ENCODE measurements at regions not wholly inside any gene's neighbourhood (a gene's known extent, or its start where the extent isn't known, plus 50 kb on each side); places are given as distances from the start of the nearest gene placed in this dataset.

DNA sequence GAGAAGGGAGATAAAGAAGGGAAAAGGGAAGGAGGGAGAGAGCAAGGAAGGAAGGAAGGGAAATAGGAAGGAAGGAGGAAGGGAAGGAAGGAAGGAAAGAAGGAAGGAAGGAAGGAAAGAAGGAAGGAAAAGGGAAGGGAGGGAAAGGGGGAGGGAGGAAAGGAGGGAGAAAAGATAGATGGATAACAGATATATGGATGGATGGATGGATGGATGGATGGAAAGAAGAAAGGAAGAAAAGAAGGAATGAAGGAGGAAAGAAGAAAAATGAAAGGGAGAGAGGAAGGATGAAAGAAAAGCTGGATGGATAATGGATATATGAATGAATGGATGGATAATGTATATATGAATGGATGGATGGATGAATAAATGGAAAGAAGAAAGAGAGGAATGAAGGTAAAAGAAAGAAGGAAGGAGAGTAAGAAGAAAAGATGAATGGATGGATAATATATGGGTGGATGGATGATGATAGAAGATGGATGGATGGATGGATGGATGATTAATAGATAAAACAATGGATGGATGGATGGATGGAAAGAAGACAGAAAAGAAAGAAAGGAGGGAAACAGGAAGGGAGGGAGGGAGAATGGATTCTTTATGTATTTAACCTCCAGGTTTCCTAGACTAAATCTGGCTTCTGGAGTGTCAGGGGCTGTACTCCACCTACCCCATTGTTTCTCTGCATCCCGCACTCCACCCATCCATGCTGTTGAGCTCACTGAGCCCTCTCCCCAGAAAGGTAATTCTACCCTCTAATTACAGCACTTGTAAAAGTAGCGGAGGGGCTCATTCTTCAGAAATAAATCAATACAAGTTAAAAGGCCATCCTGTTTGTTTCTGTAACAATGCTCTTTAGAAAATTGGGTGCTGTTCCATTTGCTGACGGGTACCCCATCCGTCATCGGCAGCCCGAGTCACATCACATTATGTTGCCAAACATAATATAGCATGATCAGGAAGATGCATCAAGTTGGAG, 506.1 kb downstream of the MIAT start:
- H3K4me3 ChIP-seq (ENCODE audit: low read depth, low read length): no peak overlapping the region
- no peak for DNase-seq (ENCODE audit: low read depth)
- TF ChIP-seq, protein P1, sequence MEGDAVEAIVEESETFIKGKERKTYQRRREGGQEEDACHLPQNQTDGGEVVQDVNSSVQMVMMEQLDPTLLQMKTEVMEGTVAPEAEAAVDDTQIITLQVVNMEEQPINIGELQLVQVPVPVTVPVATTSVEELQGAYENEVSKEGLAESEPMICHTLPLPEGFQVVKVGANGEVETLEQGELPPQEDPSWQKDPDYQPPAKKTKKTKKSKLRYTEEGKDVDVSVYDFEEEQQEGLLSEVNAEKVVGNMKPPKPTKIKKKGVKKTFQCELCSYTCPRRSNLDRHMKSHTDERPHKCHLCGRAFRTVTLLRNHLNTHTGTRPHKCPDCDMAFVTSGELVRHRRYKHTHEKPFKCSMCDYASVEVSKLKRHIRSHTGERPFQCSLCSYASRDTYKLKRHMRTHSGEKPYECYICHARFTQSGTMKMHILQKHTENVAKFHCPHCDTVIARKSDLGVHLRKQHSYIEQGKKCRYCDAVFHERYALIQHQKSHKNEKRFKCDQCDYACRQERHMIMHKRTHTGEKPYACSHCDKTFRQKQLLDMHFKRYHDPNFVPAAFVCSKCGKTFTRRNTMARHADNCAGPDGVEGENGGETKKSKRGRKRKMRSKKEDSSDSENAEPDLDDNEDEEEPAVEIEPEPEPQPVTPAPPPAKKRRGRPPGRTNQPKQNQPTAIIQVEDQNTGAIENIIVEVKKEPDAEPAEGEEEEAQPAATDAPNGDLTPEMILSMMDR (IDR thresholded peaks at IDR 0.05; ENCODE audit: low read depth, low read length, missing control alignments): no peak

DNA sequence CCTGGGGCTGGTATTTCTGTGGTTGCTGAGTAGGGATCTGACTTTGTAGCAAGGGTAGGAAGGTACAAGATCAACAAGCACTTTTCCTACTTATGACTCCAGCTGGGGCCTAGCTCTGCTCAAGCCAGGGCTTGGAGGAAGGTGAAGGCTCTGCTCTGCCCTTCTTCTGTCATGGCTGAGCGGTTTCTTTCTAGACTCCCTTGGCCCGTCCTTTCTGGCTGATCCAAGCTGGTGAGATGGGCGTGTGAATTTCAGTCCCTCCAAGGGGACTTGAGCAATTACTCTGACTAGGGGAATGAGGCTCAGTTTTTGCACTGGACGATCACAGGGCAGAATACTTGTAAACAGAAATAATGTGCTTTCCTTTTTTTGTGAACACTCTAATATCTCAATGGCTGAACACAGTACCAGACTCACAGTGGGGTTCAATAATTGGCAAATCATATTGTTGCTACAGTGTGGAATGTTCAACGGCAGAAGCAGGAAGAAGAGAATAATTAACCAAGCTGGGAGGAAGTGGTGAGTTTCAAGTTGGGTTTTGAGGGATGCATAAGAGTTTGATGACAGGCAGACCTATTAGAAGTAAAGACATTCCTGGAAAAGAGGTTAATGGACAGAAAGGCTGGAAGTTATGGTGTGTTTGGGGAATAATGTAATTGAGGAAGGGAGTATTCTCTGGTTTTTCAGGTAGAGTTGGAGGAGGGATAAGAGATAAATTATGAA, 507.6 kb downstream of the MIAT start:
- TF ChIP-seq, protein P1 (IDR thresholded peaks at IDR 0.05; ENCODE audit: low read depth, low read length, missing control alignments): no peak
- H3K4me3 ChIP-seq (ENCODE audit: low read depth, low read length): no peak overlapping the region
- no peak for DNase-seq (ENCODE audit: low read depth)

DNA sequence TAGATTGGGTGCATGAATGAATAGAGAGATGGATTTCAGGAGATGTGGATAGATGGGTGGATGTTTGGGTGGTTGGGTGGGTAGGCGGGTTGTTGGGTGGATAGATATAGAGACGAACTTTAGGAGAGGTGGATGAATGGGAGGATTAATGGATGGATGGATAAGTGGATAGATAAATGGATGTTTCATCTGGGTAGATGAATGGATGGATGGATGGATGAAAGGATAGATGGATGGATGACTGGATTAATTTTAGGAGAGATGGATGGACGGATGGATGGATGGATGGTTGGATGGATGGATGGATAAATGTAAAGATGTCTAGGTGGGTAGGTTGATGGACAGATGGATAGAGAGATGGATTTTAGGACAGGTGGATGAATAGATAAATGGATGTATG, 511.3 kb downstream of the MIAT start:
- H3K4me3 ChIP-seq (ENCODE audit: low read depth, low read length): no peak overlapping the region
- DNase-seq (ENCODE audit: low read depth): no peak
- TF ChIP-seq, protein P1 (IDR thresholded peaks at IDR 0.05; ENCODE audit: low read depth, low read length, missing control alignments): no peak

DNA sequence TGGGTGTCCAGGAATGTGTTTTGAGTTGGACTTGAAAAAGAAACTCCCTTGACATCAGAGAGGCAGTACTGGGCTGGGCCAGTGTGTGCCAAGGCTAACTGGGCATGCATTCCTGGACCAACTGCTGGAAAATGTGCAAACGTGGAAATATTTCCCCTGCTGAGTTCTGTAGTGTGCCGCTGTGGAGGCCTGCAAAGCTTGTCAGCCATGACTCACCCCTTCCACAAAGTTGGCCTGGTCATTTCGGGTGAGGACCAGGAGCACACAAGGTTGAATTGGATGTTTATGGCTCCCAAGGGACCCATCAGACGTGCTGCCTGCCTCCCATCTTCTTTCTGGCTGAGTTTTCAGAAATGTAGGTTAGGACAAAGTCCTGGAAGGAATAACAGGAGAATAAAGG, 513.1 kb downstream of the MIAT start:
- no peak overlapping the region for H3K4me3 ChIP-seq (ENCODE audit: low read depth, low read length)
- no peak for DNase-seq (ENCODE audit: low read depth)
- TF ChIP-seq, protein P1 (IDR thresholded peaks at IDR 0.05; ENCODE audit: low read depth, low read length, missing control alignments): no peak

DNA sequence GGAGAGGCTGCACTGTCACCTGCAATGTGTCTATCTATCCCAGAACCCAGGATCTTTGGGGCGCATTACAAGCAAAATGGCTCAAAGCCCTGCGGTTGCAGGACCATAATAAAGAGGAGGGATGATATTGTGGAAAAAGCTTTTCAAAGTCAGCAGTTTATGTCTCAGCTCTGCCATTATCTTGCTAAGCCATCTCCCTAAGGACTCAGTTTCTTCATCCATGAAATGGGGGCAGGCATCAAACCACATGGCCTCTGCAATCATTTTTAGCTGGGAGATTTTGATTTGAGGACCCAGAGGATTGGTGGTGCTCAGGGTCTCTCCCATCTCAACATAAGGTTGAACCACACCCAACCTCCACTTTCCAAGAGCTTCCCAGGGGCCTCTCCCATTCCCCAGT, 513.8 kb downstream of the MIAT start:
- DNase-seq (ENCODE audit: low read depth): no peak
- TF ChIP-seq, protein P1 (IDR thresholded peaks at IDR 0.05; ENCODE audit: low read depth, low read length, missing control alignments): no peak
- no peak overlapping the region for H3K4me3 ChIP-seq (ENCODE audit: low read depth, low read length)

DNA sequence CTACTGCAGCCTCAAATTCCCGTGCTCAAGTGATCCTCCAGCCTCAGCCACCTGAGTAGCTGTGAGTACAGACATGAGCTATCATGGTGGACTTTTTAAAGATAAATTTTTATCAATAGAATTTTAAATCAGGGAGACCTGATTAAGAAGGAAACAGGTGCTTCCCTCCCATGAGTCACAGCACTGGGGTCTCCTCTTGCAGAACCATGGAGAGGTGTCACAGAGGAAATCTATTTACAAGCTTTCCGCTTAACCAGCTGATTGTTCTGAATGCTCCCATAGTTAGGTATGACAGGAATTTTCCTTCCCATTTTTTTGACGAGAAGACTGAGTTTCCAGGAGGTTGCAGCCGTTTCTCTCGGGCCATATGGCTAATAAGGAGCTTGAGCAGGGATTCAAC, 516.1 kb downstream of the MIAT start:
- TF ChIP-seq, protein P1 (IDR thresholded peaks at IDR 0.05; ENCODE audit: low read depth, low read length, missing control alignments): no peak
- no peak for DNase-seq (ENCODE audit: low read depth)
- H3K4me3 ChIP-seq (ENCODE audit: low read depth, low read length): no peak overlapping the region
